Fibroblast of pulmonary artery (primary cell): ENCODE measurements at regions not wholly inside any gene's neighbourhood (a gene's known extent, or its start where the extent isn't known, plus 50 kb on each side); places are given as distances from the start of the nearest gene placed in this dataset.
A peak's percentile ranks its signal among the peaks of the same experiment; 100 is the strongest.

Experiments used
- DNase-seq: peaks from one replicate; pipeline ENCODE4 v3.0.0-alpha.2; 2010; ENCODE audit warnings: low read depth
- H3K4me3 ChIP-seq: replicated peaks from 2 replicates; pipeline ENCODE4 v1.5.1; 2011; ENCODE audit warnings: low read depth, mild to moderate bottlenecking, control low read depth, low read length, moderate library complexity
- CTCF ChIP-seq: IDR thresholded peaks from 2 replicates; pipeline ENCODE4 v1.5.1; 2011; ENCODE audit warnings: mild to moderate bottlenecking, control low read depth, low read length, inconsistent platforms; ENCODE audit errors: missing control alignments

- no peak overlapping the region for H3K4me3 ChIP-seq
- no peak for TF ChIP-seq CTCF
- peak; percentile 21 for DNase-seq
Measured at GRCh38 chr7:46320956-46321355, 399.9 kb upstream of the IGFBP3 start.

- no peak for TF ChIP-seq CTCF
- DNase-seq, result peak; percentile 60
- H3K4me3 ChIP-seq, result no peak overlapping the region
Measured at GRCh38 chr7:46319841-46320240, 398.8 kb upstream of the IGFBP3 start.

GRCh38 chr7:46318276-46318675 lies 397.2 kb upstream of the IGFBP3 start:
- no peak for TF ChIP-seq CTCF
- DNase-seq, result no peak
- no peak overlapping the region for H3K4me3 ChIP-seq

GRCh38 chr7:46317256-46317655 lies 396.2 kb upstream of the IGFBP3 start:
- H3K4me3 ChIP-seq, result no peak overlapping the region
- no peak for TF ChIP-seq CTCF
- DNase-seq, result peak; percentile 39

- H3K4me3 ChIP-seq, result no peak overlapping the region
- TF ChIP-seq CTCF, result no peak
- peak; percentile 65 for DNase-seq
Measured at GRCh38 chr7:46315891-46316290, 394.8 kb upstream of the IGFBP3 start.

GRCh38 chr7:46301677-46302076 lies 380.6 kb upstream of the IGFBP3 start:
- H3K4me3 ChIP-seq, result no peak overlapping the region
- no peak for TF ChIP-seq CTCF
- DNase-seq, result no peak

GRCh38 chr7:46297515-46297914 lies 376.4 kb upstream of the IGFBP3 start:
- TF ChIP-seq CTCF, result no peak
- DNase-seq, result no peak
- no peak overlapping the region for H3K4me3 ChIP-seq
